OCI-LY7 (cell line): ENCODE measurements at regions not wholly inside any gene's neighbourhood (a gene's known extent, or its start where the extent isn't known, plus 50 kb on each side); places are given as distances from the start of the nearest gene placed in this dataset.

Experiments used
- EZH2phosphoT487 ChIP-seq: fragments of 200-600 bp; sonication (generic); IDR thresholded peaks from 2 replicates; pipeline ENCODE4 v1.6.1; 2018; ENCODE audit warnings: low read depth, borderline replicate concordance, mild to moderate bottlenecking, mixed run types, antibody characterized with exemption, low read length, moderate library complexity, mixed read lengths
- TF ChIP-seq, protein P1 (sequence below): fragments of 200-600 bp; sonication (generic); conservative IDR thresholded peaks from 2 replicates; pipeline ENCODE4 v1.5.1; 2014; ENCODE audit warnings: mild to moderate bottlenecking, antibody characterized with exemption, low read length, moderate library complexity, mixed read lengths

DNA sequence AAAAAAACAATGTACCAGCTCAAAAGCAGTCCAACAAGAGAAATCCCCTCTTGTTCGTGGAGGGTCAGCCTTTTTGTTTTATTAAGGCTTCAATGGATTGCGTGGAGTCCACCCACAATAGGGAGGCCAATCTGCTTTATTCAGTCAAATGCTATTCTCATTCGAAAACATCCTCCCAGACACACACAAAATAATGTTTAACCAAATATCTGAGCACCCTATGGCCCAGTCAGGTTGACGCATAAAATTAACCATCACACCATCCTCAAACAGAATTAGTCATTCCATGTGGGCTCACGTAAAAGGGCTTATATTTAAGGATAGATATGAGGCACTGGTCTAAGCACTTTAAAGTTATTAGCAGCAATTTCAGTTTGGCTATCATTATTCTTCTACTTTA is 58.9 kb upstream of the DEUP1 start:
- TF ChIP-seq, protein P1, sequence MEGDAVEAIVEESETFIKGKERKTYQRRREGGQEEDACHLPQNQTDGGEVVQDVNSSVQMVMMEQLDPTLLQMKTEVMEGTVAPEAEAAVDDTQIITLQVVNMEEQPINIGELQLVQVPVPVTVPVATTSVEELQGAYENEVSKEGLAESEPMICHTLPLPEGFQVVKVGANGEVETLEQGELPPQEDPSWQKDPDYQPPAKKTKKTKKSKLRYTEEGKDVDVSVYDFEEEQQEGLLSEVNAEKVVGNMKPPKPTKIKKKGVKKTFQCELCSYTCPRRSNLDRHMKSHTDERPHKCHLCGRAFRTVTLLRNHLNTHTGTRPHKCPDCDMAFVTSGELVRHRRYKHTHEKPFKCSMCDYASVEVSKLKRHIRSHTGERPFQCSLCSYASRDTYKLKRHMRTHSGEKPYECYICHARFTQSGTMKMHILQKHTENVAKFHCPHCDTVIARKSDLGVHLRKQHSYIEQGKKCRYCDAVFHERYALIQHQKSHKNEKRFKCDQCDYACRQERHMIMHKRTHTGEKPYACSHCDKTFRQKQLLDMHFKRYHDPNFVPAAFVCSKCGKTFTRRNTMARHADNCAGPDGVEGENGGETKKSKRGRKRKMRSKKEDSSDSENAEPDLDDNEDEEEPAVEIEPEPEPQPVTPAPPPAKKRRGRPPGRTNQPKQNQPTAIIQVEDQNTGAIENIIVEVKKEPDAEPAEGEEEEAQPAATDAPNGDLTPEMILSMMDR: no peak
- TF ChIP-seq EZH2phosphoT487: no peak
